HL-60 (cell line): ENCODE measurements at regions not wholly inside any gene's neighbourhood (a gene's known extent, or its start where the extent isn't known, plus 50 kb on each side); places are given as distances from the start of the nearest gene placed in this dataset.

Experiments used
- TF ChIP-seq, protein P1 (sequence below): IDR thresholded peaks from one replicate; pipeline ENCODE4 v1.5.1; 2011; ENCODE audit warnings: low read length, control low read depth, inconsistent platforms; ENCODE audit not compliant: insufficient read depth
- TF ChIP-seq, protein P2 (sequence below): IDR thresholded peaks from 2 replicates; pipeline ENCODE4 v1.6.1; 2012; ENCODE audit warnings: low read depth; ENCODE audit not compliant: insufficient replicate concordance

DNA sequence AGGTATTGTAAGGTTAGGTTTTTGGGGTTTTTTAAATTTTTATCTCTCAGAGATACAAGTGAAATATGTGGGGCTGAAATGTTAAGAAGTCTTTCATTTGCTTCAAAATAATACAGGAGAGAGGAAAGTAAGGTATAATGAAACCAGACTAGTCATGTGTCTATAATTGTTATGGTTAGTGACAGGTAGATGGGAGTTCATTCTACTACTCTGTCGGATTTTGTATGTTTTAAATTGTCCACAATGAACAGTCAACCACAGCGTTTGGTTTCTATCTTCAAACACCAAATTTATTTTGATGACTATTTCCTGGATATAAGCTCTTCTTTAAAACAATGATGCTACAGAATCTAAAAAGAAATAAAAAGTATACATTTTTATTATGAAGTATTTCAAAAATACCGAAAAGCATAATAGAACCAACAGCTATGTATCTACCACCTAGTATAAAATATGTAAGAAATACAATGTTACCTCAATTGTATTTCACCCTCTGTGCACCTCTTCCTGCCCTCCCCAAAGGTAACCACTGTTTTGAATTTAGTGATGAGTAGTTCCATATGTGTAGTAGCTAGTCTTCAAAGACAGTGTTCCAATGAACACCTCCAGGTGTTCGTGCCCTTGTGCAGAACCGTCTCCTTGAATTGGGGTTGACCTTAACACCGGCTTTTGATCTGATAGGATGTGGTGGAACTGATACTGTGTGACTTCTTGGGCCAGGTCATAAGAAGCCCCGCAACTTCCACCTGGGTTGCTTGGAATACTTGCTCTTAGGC lies 74.8 kb upstream of the CDK1 start:
- TF ChIP-seq, protein P1, sequence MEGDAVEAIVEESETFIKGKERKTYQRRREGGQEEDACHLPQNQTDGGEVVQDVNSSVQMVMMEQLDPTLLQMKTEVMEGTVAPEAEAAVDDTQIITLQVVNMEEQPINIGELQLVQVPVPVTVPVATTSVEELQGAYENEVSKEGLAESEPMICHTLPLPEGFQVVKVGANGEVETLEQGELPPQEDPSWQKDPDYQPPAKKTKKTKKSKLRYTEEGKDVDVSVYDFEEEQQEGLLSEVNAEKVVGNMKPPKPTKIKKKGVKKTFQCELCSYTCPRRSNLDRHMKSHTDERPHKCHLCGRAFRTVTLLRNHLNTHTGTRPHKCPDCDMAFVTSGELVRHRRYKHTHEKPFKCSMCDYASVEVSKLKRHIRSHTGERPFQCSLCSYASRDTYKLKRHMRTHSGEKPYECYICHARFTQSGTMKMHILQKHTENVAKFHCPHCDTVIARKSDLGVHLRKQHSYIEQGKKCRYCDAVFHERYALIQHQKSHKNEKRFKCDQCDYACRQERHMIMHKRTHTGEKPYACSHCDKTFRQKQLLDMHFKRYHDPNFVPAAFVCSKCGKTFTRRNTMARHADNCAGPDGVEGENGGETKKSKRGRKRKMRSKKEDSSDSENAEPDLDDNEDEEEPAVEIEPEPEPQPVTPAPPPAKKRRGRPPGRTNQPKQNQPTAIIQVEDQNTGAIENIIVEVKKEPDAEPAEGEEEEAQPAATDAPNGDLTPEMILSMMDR = no peak
- TF ChIP-seq, protein P2, sequence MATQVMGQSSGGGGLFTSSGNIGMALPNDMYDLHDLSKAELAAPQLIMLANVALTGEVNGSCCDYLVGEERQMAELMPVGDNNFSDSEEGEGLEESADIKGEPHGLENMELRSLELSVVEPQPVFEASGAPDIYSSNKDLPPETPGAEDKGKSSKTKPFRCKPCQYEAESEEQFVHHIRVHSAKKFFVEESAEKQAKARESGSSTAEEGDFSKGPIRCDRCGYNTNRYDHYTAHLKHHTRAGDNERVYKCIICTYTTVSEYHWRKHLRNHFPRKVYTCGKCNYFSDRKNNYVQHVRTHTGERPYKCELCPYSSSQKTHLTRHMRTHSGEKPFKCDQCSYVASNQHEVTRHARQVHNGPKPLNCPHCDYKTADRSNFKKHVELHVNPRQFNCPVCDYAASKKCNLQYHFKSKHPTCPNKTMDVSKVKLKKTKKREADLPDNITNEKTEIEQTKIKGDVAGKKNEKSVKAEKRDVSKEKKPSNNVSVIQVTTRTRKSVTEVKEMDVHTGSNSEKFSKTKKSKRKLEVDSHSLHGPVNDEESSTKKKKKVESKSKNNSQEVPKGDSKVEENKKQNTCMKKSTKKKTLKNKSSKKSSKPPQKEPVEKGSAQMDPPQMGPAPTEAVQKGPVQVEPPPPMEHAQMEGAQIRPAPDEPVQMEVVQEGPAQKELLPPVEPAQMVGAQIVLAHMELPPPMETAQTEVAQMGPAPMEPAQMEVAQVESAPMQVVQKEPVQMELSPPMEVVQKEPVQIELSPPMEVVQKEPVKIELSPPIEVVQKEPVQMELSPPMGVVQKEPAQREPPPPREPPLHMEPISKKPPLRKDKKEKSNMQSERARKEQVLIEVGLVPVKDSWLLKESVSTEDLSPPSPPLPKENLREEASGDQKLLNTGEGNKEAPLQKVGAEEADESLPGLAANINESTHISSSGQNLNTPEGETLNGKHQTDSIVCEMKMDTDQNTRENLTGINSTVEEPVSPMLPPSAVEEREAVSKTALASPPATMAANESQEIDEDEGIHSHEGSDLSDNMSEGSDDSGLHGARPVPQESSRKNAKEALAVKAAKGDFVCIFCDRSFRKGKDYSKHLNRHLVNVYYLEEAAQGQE = no peak
